ENCODE measurements at regions not wholly inside any gene's neighbourhood (a gene's known extent, or its start where the extent isn't known, plus 50 kb on each side); places are given as distances from the start of the nearest gene placed in this dataset.

DNA sequence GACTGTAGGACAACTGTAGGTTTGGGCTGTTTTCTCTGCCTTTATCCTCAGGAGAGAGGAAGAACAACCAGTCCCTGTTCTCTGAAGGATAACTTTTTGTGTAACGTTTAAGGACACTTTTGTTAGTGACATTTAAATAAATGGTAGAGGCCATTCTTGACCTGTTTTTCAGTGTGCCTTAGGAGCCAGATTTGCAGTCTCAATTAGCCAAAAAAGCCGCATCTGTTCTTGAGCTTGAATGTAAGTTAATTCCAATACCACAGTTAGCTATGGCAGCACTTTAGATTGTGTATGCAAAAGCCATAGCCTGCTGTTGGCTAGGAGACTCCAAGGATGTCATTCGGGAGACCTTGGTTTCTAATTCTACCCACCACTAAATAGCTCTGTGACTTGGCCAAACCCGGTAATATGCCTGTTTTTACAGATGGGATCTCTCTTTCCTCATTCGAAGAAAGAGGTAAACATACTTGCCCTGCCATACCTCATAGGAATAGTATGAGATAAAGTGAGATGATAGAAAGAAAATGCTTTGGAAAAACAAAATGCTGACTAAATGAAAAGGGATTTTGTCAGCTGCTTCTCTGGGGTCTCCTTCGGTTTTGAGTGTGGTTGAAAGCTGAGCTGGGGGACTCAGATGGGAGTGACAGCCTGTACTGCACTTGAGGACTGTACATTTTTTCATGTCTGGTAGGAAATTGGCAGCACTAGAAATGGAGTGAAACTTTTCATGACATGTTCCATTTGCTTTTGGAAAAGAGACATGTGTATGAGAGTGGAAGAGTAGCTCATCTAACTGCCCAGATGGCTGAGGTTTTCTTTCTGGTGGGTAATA is 57.3 kb upstream of the ROPN1 start:
- Histone ChIP-seq H3K4me3 (replicated peaks in 1 of 3; ENCODE audit: insufficient read depth in 1 of 3, low read depth in 1 of 3, low read length in 3 of 3) (no peak overlapping the region), H2AFZ (ENCODE audit: low read depth, low read length) (no peak overlapping the region), H3K9ac (replicated peaks; ENCODE audit: extremely low read depth, insufficient read depth, low read length) (no peak overlapping the region), H3K9me1 (replicated peaks; ENCODE audit: control insufficient read depth, extremely low read depth, insufficient read depth, low read length) (no peaks in the 10 kb centered on the region), H3K27me3 (ENCODE audit: control insufficient read depth in 2 of 2, insufficient read depth in 2 of 2, low read length in 2 of 2) (peaks cover 0 to 2% of the 10 kb centered on the region in 2 experiments), H3K4me2 (ENCODE audit: insufficient read depth, low read length) (no peak overlapping the region), H3K27ac (ENCODE audit: insufficient read depth, low read depth, low read length) (no peak overlapping the region), H3K4me1 (ENCODE audit: control insufficient read depth, extremely low read depth, insufficient read depth, low read length) (no peaks in the 10 kb centered on the region), H4K20me1 (replicated peaks; ENCODE audit: control insufficient read depth, extremely low read depth, insufficient read depth, low read length) (no peaks in the 10 kb centered on the region), H3K79me2 (ENCODE audit: control insufficient read depth, insufficient read depth, low read length) (no peaks in the 10 kb centered on the region), H3K36me3 (ENCODE audit: control insufficient read depth in 2 of 2, extremely low read depth in 1 of 2, insufficient read depth in 2 of 2, low read length in 2 of 2) (no peaks in the 10 kb centered on the region), H3K9me3 (replicated peaks; ENCODE audit: control insufficient read depth, insufficient read depth, low read length) (no peaks in the 10 kb centered on the region)
- FAIRE-seq (no peak), DNase-seq (ENCODE audit: low read depth, low spot score) (no peak)
- no TSS peak for BruUV-seq (replicated peaks)
- dilution Hi-C loops (cut with MboI; ENCODE audit: extremely low pct_ligation_motif_present, low sequenced_read_pairs) (no loop called here), intact Hi-C loops (cut with micrococcal nuclease) (no loop called here)
- ChIA-PET POLR2A (no interaction called here), CTCF (interaction anchor here (1.1 to 1.4 kb wide), 2 partner anchors 16 to 232 kb away, joined by 4 to 7 read pairs; partner anchors contain the start of gene KALRN)
- TF ChIP-seq JUN (IDR thresholded peaks at IDR 0.05; ENCODE audit: borderline replicate concordance, insufficient read depth, insufficient read length, low read depth) (no peak), EZH2 (IDR thresholded peaks at IDR 0.05; ENCODE audit: borderline replicate concordance, low read depth, low read length, severe bottlenecking) (no peak), POLR2AphosphoS5 (IDR thresholded peaks at IDR 0.05; ENCODE audit: insufficient read depth, low read depth, low read length) (no peak), GATA2 (IDR thresholded peaks at IDR 0.05; ENCODE audit: insufficient read depth, insufficient read length, low read depth, low read length) (no peak)
- TF ChIP-seq, protein P1, sequence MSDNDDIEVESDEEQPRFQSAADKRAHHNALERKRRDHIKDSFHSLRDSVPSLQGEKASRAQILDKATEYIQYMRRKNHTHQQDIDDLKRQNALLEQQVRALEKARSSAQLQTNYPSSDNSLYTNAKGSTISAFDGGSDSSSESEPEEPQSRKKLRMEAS (IDR thresholded peaks at IDR 0.05; ENCODE audit: insufficient read depth, insufficient read length), result no peak

DNA sequence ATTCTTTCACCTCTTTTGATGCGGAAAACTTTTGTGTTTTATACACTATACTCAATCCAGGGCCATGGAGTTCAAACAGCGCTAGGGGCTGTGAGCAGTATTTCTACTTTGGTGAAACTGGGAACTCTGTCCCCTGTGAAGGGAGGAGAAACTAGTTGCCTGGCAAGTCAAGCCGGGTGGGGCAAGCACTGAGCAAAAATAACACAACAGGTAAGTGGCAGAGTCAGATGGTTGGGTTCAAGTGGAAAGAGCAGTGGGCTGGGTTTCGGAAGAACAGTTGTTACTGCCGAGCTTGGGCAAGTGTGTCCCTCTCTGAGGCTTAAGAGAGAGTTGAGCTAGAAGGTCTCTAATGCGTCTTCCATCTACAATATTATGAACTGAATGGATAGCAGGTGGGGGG is 59.7 kb upstream of the ROPN1 start:
- intact Hi-C loops (cut with micrococcal nuclease) (no loop called here), dilution Hi-C loops (cut with MboI; ENCODE audit: extremely low pct_ligation_motif_present, low sequenced_read_pairs) (no loop called here)
- no peaks in the 10 kb centered on the region for H4K20me1 ChIP-seq (replicated peaks; ENCODE audit: control insufficient read depth, extremely low read depth, insufficient read depth, low read length)
- no peaks in the 10 kb centered on the region for H3K4me1 ChIP-seq (ENCODE audit: control insufficient read depth, extremely low read depth, insufficient read depth, low read length)
- ChIA-PET CTCF (interaction anchor here (1.0 to 1.5 kb wide), 2 partner anchors 14 to 17 kb away, joined by 3 read pairs; no protein-coding TSS in a partner anchor), POLR2A (no interaction called here)
- no peaks in the 10 kb centered on the region for H3K9me1 ChIP-seq (replicated peaks; ENCODE audit: control insufficient read depth, extremely low read depth, insufficient read depth, low read length)
- H3K27me3 ChIP-seq (ENCODE audit: control insufficient read depth in 2 of 2, insufficient read depth in 2 of 2, low read length in 2 of 2), result peaks cover 0 to 2% of the 10 kb centered on the region in 2 experiments
- TF ChIP-seq POLR2AphosphoS5 (IDR thresholded peaks at IDR 0.05; ENCODE audit: insufficient read depth, low read depth, low read length) (no peak), FOS (IDR thresholded peaks at IDR 0.05; ENCODE audit: borderline replicate concordance, insufficient read depth, low read length) (no peak), GATA2 (IDR thresholded peaks at IDR 0.05; ENCODE audit: insufficient read depth, insufficient read length, low read depth, low read length) (no peak), JUN (IDR thresholded peaks at IDR 0.05; ENCODE audit: borderline replicate concordance, insufficient read depth, insufficient read length, low read depth) (no peak), EZH2 (IDR thresholded peaks at IDR 0.05; ENCODE audit: borderline replicate concordance, low read depth, low read length, severe bottlenecking) (no peak), MYC (IDR thresholded peaks at IDR 0.05; ENCODE audit: low read depth, low read length) (no peak), POLR2A (IDR thresholded peaks at IDR 0.05; ENCODE audit: low read depth, low read length) (no peak)
- TF ChIP-seq, protein P1 (IDR thresholded peaks at IDR 0.05; ENCODE audit: insufficient read depth, insufficient read length), result no peak
- TF ChIP-seq, protein P2, sequence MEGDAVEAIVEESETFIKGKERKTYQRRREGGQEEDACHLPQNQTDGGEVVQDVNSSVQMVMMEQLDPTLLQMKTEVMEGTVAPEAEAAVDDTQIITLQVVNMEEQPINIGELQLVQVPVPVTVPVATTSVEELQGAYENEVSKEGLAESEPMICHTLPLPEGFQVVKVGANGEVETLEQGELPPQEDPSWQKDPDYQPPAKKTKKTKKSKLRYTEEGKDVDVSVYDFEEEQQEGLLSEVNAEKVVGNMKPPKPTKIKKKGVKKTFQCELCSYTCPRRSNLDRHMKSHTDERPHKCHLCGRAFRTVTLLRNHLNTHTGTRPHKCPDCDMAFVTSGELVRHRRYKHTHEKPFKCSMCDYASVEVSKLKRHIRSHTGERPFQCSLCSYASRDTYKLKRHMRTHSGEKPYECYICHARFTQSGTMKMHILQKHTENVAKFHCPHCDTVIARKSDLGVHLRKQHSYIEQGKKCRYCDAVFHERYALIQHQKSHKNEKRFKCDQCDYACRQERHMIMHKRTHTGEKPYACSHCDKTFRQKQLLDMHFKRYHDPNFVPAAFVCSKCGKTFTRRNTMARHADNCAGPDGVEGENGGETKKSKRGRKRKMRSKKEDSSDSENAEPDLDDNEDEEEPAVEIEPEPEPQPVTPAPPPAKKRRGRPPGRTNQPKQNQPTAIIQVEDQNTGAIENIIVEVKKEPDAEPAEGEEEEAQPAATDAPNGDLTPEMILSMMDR (IDR thresholded peaks at IDR 0.05; ENCODE audit: extremely low read depth in 1 of 2, insufficient read depth in 1 of 2, low read depth in 1 of 2, low read length in 2 of 2), result no peak
- no peak for DNase-seq (ENCODE audit: low read depth, low spot score)
- H3K4me2 ChIP-seq (ENCODE audit: insufficient read depth, low read length), result no peak overlapping the region
- H3K9me3 ChIP-seq (replicated peaks; ENCODE audit: control insufficient read depth, insufficient read depth, low read length), result no peaks in the 10 kb centered on the region
- no peaks in the 10 kb centered on the region for H3K79me2 ChIP-seq (ENCODE audit: control insufficient read depth, insufficient read depth, low read length)
- H3K27ac ChIP-seq (ENCODE audit: insufficient read depth, low read depth, low read length), result no peak overlapping the region
- BruUV-seq (replicated peaks), result no TSS peak
- no peak overlapping the region for H3K9ac ChIP-seq (replicated peaks; ENCODE audit: extremely low read depth, insufficient read depth, low read length)
- H3K36me3 ChIP-seq (ENCODE audit: control insufficient read depth in 2 of 2, extremely low read depth in 1 of 2, insufficient read depth in 2 of 2, low read length in 2 of 2), result no peaks in the 10 kb centered on the region
- no peak for FAIRE-seq
- H2AFZ ChIP-seq (ENCODE audit: low read depth, low read length), result no peak overlapping the region
- H3K4me3 ChIP-seq (replicated peaks in 1 of 3; ENCODE audit: insufficient read depth in 1 of 3, low read depth in 1 of 3, low read length in 3 of 3), result no peak overlapping the region
